ENCODE measurements at regions not wholly inside any gene's neighbourhood (a gene's known extent, or its start where the extent isn't known, plus 50 kb on each side); places are given as distances from the start of the nearest gene placed in this dataset.

- DNase-seq (ENCODE audit: low read depth in 2 of 2), result no peak
These were observed 312.3 kb upstream of the STT3B start for GRCh38 chr3:31220431-31220830.

- DNase-seq (ENCODE audit: low read depth in 2 of 2), result no peak
These were observed 309.4 kb upstream of the STT3B start for GRCh38 chr3:31223278-31223677.

DNA sequence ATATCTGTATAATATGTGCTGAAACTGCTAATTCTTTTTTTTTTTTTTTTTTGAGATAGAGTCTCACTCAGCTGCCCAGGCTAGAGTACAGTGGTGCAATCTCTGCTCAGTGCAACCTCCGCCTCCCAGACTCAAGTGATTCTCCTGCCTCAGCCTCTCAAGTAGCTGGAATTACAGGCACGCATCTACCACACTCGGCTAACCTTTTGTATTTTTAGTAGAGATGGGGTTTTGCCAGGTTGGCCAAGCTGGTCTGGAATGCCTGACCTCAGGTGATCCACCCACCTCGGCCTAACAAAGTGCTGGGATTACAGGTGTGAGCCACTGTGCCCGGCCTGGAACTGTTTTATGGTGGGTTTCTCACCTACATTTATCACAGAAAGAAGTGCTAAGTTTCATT, 307.8 kb upstream of the STT3B start:
- DNase-seq (ENCODE audit: low read depth in 2 of 2), result no peak

- no peak for DNase-seq (ENCODE audit: low read depth in 2 of 2)
These were observed 306.8 kb upstream of the STT3B start for GRCh38 chr3:31225923-31226322.

DNA sequence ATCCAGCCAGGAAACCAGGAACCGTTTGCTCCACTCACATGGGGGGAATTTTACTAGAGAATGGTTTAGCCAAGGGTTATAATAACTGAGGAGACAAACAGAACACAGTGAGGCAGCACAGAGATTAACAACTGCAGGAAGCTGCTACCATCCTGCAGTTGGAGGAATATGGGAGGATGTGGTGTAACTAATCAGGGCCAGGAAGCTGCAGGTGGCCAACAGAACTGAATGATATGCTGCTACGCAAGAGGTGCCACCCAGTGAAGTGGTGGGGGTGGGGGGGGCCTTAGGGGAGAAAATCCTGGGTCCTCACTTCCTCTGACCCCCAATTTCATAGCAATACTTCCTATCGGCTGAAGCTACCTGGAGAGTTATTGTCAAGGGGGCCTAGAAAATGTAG, 306.4 kb upstream of the STT3B start:
- DNase-seq (ENCODE audit: low read depth in 2 of 2), result no peak

DNA sequence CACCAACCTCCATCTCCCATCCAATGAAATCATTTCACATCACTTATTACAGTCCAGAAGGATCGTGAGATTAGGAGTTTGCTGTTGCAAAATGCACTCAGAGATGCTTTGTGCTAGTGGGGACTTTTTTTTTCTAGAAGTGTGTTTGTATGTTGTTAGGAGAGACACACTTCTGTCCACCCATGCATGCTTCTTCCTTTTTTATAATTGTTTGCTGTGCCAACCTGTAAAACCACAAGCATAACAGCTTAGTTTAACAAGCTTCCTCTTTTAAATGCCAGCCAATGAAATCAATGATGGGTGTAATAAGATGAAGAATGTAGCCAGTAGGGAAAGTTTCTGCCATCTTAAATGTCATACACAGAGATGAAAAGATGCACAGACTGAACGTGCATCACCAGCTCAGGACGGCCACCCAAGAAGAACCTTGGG, 305.6 kb upstream of the STT3B start:
- no peak for DNase-seq (ENCODE audit: low read depth in 2 of 2)

GRCh38 chr3:31230425-31231223, 302.1 kb upstream of the STT3B start:
- no peak for DNase-seq (ENCODE audit: low read depth in 2 of 2)

- no peak for DNase-seq (ENCODE audit: low read depth in 2 of 2)
These were observed 300.4 kb upstream of the STT3B start for GRCh38 chr3:31232055-31233025.

GRCh38 chr3:31234145-31234544, 298.6 kb upstream of the STT3B start:
- no peak for DNase-seq (ENCODE audit: low read depth in 2 of 2)

- no peak for DNase-seq (ENCODE audit: low read depth in 2 of 2)
These were observed 297.5 kb upstream of the STT3B start for GRCh38 chr3:31235062-31235700.

DNA sequence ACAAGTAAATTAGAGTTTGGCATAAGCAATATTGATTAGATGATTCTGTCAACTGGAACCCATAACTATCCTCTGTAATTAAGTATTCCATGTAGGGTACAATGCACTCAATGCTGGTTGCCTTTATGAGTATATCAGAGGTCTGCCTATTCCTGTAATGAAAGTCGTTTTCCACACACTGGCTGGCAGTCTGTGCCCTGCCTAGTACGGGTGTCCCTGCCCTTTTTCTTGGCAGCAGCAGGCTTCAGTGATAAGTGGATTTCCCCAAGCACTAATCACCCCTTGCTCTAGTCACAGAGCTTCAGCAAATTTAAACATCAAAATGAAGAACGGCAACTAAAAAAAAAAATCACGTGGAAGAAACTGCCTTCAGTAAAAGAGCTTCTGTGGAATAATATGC, 294.8 kb upstream of the STT3B start:
- DNase-seq (ENCODE audit: low read depth in 2 of 2), result no peak

DNA sequence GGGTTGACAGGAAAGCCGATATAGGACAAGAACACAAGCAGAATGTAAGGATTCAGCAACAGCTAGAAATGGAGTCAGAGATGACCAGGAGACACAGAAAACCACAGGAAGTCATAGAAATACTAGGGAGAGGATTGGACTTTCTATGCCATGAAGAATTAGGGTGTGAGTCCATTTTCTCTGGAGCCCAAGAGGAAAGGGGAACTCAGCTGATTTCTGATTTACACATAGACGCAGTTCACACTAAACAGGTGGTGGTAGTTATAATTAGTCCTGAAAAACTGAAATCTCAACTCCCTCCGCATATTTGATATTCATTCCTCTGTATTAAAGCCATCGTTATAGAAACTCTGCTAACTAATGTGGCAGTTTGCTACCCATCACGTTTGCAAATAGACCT, 292.7 kb upstream of the STT3B start:
- no peak for DNase-seq (ENCODE audit: low read depth in 2 of 2)

DNA sequence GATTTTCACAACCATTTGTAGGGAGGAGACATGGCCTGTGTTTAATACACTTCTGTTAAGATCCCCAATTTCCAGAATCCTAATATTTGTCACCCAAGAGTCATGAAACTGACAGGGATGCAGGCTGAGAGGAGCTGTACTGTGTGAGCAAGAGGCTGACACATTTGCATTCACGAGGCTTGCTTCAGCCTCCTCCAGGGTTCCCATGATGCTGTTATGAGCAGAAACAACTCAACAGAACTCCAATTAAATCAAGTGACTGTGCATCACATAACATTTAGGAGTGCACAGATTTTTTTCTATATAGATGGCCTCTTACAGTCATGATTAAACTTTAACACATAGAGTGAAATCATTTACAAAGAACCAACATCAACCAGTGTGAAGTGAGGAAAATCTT, 292.3 kb upstream of the STT3B start:
- no peak for DNase-seq (ENCODE audit: low read depth in 2 of 2)

GRCh38 chr3:31240874-31241273, 291.9 kb upstream of the STT3B start:
- no peak for DNase-seq (ENCODE audit: low read depth in 2 of 2)

- DNase-seq (ENCODE audit: low read depth in 2 of 2), result no peak
These were observed 291.2 kb upstream of the STT3B start for GRCh38 chr3:31241533-31241932.

DNA sequence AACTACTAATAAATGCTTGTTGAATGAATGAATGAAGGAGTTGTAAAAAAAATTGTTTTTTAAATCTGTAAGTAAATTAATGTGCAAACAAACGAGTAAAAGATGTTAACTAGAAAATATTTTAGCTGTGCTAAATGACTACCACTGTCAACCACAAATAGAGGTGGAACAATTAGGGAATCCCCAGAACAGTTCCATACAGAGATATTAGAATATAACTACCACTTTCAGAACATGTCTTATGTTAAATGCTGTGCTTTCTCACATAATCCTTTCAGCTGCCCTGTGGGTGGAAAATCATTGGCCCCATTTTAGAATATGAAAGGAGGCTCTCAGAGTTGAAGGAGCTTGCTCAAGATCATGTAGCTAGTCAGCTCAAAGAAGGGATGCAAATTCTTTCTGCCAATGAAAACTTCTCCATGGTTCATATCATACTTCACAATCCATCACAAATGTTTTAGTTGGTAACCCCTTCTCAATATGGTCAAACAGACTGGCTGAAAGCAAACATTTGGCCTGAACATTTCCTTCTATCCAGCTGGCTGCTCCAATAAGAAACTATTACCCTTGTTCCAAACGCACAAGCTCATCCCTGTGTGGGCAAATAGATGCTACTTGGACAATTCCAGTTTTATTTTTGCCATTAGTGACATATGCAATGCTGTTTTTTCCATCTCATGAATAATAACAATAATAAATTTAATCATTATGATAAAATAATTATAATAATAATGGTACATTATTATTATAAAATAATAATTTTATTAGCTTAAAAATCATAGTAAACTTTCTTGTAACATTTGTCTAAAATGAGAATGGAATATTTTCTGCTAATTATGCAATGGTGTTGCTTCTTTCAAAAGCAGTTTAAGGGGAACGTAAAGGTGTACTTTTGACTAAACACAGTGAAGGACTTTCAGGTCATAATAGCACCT, 290.4 kb upstream of the STT3B start:
- DNase-seq (ENCODE audit: low read depth in 2 of 2), result no peak

- no peak for DNase-seq (ENCODE audit: low read depth in 2 of 2)
These were observed 287.6 kb upstream of the STT3B start for GRCh38 chr3:31244929-31245817.

DNA sequence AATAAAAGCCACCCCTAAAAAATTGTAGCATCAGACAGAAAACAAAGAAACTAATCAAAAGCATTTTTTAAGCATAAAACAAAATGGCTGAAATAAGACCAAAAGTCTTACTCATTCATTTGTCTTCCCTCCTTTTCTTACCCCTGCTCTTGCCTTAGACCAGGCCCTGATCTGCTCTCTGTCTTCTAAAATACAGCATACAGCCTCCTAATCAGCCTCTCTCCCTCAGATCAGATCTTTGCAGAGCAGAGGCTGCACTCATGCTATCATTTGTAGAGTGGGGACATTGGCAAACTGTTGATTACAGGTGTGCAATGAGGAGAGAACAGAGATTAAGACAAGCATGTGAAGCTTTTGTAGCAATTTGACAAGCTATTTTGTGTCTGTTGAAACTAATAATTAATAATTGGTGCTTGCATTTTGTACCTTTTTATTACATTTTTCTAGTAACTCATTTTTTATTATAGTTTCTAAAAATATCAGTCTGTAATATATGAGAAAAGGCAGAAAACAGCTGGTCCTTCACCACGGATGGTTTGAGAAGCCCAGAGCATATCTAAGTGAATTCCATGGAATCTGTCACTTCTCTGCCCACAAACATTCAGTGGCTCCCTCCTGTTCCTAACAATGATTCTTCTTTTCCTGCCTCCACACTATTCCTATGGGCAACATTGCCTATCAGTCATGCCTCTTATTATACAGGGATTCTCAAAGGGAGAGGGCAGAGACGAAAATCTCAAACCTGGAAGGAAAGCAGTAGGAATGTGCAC, 286.2 kb upstream of the STT3B start:
- DNase-seq (ENCODE audit: low read depth in 2 of 2), result no peak

GRCh38 chr3:31247063-31247447, 285.7 kb upstream of the STT3B start:
- no peak for DNase-seq (ENCODE audit: low read depth in 2 of 2)
